NOMO-1 treated with DMSO at 0.1 percent for 48 hours (cell line): ENCODE measurements at regions not wholly inside any gene's neighbourhood (a gene's known extent, or its start where the extent isn't known, plus 50 kb on each side); places are given as distances from the start of the nearest gene placed in this dataset.

Experiments
- DNase-seq: peaks from one replicate; lab custom pipeline; 2025; ENCODE audit not compliant: unreplicated experiment; lab: John Stamatoyannopoulos, UW

GRCh38 chr4:133484287-133484686 lies 335.2 kb downstream of the PCDH10 start:
- no peak for DNase-seq

GRCh38 chr4:133483600-133484246 lies 334.6 kb downstream of the PCDH10 start:
- DNase-seq: no peak

- no peak for DNase-seq
These were observed 327.0 kb downstream of the PCDH10 start for GRCh38 chr4:133476063-133476462.

GRCh38 chr4:133474501-133474900 lies 325.4 kb downstream of the PCDH10 start:
- DNase-seq: no peak

- no peak for DNase-seq
These were observed 323.1 kb downstream of the PCDH10 start for GRCh38 chr4:133472244-133472643.

GRCh38 chr4:133467290-133467947 lies 318.3 kb downstream of the PCDH10 start:
- DNase-seq: no peak

GRCh38 chr4:133465022-133465421 lies 315.9 kb downstream of the PCDH10 start:
- no peak for DNase-seq

- DNase-seq: no peak
These were observed 315.2 kb downstream of the PCDH10 start for GRCh38 chr4:133464311-133464710.

- no peak for DNase-seq
These were observed 303.6 kb downstream of the PCDH10 start for GRCh38 chr4:133452678-133453077.

GRCh38 chr4:133450813-133451212 lies 301.7 kb downstream of the PCDH10 start:
- DNase-seq: no peak

- no peak for DNase-seq
These were observed 291.3 kb downstream of the PCDH10 start for GRCh38 chr4:133440404-133440803.

- DNase-seq: no peak
These were observed 290.7 kb downstream of the PCDH10 start for GRCh38 chr4:133439830-133440229.

- DNase-seq: no peak
These were observed 275.5 kb downstream of the PCDH10 start for GRCh38 chr4:133424605-133425004.

GRCh38 chr4:133403913-133404312 lies 254.8 kb downstream of the PCDH10 start:
- no peak for DNase-seq

GRCh38 chr4:133402616-133403015 lies 253.5 kb downstream of the PCDH10 start:
- DNase-seq: no peak

- no peak for DNase-seq
These were observed 246.0 kb downstream of the PCDH10 start for GRCh38 chr4:133394971-133395627.

- DNase-seq: no peak
These were observed 241.2 kb downstream of the PCDH10 start for GRCh38 chr4:133390198-133390855.

GRCh38 chr4:133389029-133389428 lies 239.9 kb downstream of the PCDH10 start:
- no peak for DNase-seq

- DNase-seq: no peak
These were observed 236.3 kb downstream of the PCDH10 start for GRCh38 chr4:133385161-133385954.

- no peak for DNase-seq
These were observed 230.8 kb downstream of the PCDH10 start for GRCh38 chr4:133379681-133380438.
